HepG2 (cell line): ENCODE measurements at regions not wholly inside any gene's neighbourhood (a gene's known extent, or its start where the extent isn't known, plus 50 kb on each side); places are given as distances from the start of the nearest gene placed in this dataset.
A peak's percentile ranks its signal among the peaks of the same experiment; 100 is the strongest.

Source experiments
- AGO2 ChIP-seq: fragments of 200-400 bp; formaldehyde crosslinking; optimal IDR thresholded peaks from 2 replicates; pipeline ENCODE3; 2017; ENCODE audit warnings: mild to moderate bottlenecking, low read depth, low read length, moderate library complexity
- HNF4G ChIP-seq, 2 experiments: sonication (generic) in 1 of 2; formaldehyde crosslinking in 1 of 2; IDR thresholded peaks; 2 replicates each; pipeline versions ENCODE4 v1.4.0 to v1.6.1; 2011 to 2020; ENCODE audit warnings: borderline replicate concordance in 2 of 2, low read depth in 2 of 2, mild to moderate bottlenecking in 2 of 2, low read length in 1 of 2, missing genetic modification reagents in 1 of 2, moderate library complexity in 1 of 2
- MIER2 ChIP-seq: IDR thresholded peaks from 2 replicates; pipeline ENCODE4 v1.6.1; 2016; ENCODE audit warnings: missing biosample characterization, missing genetic modification reagents
- NFKB2 ChIP-seq: sonication (generic); formaldehyde crosslinking; IDR thresholded peaks from 2 replicates; pipeline ENCODE4 v1.4.0; 2020; ENCODE audit warnings: missing genetic modification reagents, borderline replicate concordance
- PHB2 ChIP-seq: fragments of 450-650 bp; IDR thresholded peaks from 2 replicates; pipeline ENCODE4 v1.6.1; 2018; ENCODE audit not compliant: partially characterized antibody
- PRPF4 ChIP-seq: fragments of 200-400 bp; formaldehyde crosslinking; IDR thresholded peaks from 2 replicates; pipeline ENCODE4 v1.6.1; 2016; ENCODE audit warnings: low read length, low read depth; ENCODE audit not compliant: poor library complexity, severe bottlenecking
- TBX3 ChIP-seq: fragments of 450-650 bp; IDR thresholded peaks from 2 replicates; pipeline ENCODE4 v1.6.1; 2017; ENCODE audit warnings: antibody characterized with exemption, mild to moderate bottlenecking, inconsistent platforms, borderline replicate concordance
- TP53 ChIP-seq: sonication (generic); formaldehyde crosslinking; conservative IDR thresholded peaks from 2 replicates; pipeline ENCODE4 v1.4.0; 2020; ENCODE audit warnings: missing genetic modification reagents
- ZFP1 ChIP-seq: IDR thresholded peaks from 2 replicates; pipeline ENCODE4 v1.6.1; 2016
- ZNF30 ChIP-seq: sonication (generic); formaldehyde crosslinking; IDR thresholded peaks from 2 replicates; pipeline ENCODE4 v1.5.0; 2020; ENCODE audit warnings: mild to moderate bottlenecking, missing genetic modification reagents
- ZNF546 ChIP-seq: sonication (generic); formaldehyde crosslinking; conservative IDR thresholded peaks from 2 replicates; pipeline ENCODE4 v1.8.1; 2023; ENCODE audit warnings: mild to moderate bottlenecking, missing genetic modification reagents
- ZNF614 ChIP-seq: IDR thresholded peaks from 2 replicates; pipeline ENCODE4 v1.6.1; 2018; ENCODE audit warnings: missing biosample characterization, missing genetic modification reagents, inconsistent platforms, borderline replicate concordance
- ZNF772 ChIP-seq: sonication (generic); formaldehyde crosslinking; IDR thresholded peaks from 2 replicates; pipeline ENCODE4 v1.5.0; 2020; ENCODE audit warnings: mild to moderate bottlenecking, missing genetic modification reagents
- ZNF850 ChIP-seq: sonication (generic); formaldehyde crosslinking; conservative IDR thresholded peaks from 2 replicates; pipeline ENCODE4 v1.9.0; 2021; ENCODE audit warnings: mild to moderate bottlenecking, missing genetic modification reagents
- TF ChIP-seq, protein P1 (sequence below): sonication (generic); formaldehyde crosslinking; IDR thresholded peaks from 2 replicates; pipeline ENCODE4 v1.8.0; 2022; ENCODE audit warnings: missing genetic modification reagents, mild to moderate bottlenecking, inconsistent platforms, borderline replicate concordance
- TF ChIP-seq, protein P2 (sequence below): sonication (generic); formaldehyde crosslinking; IDR thresholded peaks from 2 replicates; pipeline ENCODE4 v1.4.0; 2020; ENCODE audit warnings: missing genetic modification reagents, low read depth, mild to moderate bottlenecking, borderline replicate concordance
- TF ChIP-seq, protein P3 (sequence below): sonication (generic); formaldehyde crosslinking; IDR thresholded peaks from 2 replicates; pipeline ENCODE4 v1.4.0; 2020; ENCODE audit warnings: mild to moderate bottlenecking, missing genetic modification reagents
- TF ChIP-seq, protein P4 (sequence below): sonication (generic); formaldehyde crosslinking; IDR thresholded peaks from 2 replicates; pipeline ENCODE4 v1.4.0; 2020; ENCODE audit warnings: missing genetic modification reagents, borderline replicate concordance
- TF ChIP-seq, protein P5 (sequence below): IDR thresholded peaks from 2 replicates; pipeline ENCODE4 v1.6.1; 2018; ENCODE audit warnings: missing genetic modification reagents

DNA sequence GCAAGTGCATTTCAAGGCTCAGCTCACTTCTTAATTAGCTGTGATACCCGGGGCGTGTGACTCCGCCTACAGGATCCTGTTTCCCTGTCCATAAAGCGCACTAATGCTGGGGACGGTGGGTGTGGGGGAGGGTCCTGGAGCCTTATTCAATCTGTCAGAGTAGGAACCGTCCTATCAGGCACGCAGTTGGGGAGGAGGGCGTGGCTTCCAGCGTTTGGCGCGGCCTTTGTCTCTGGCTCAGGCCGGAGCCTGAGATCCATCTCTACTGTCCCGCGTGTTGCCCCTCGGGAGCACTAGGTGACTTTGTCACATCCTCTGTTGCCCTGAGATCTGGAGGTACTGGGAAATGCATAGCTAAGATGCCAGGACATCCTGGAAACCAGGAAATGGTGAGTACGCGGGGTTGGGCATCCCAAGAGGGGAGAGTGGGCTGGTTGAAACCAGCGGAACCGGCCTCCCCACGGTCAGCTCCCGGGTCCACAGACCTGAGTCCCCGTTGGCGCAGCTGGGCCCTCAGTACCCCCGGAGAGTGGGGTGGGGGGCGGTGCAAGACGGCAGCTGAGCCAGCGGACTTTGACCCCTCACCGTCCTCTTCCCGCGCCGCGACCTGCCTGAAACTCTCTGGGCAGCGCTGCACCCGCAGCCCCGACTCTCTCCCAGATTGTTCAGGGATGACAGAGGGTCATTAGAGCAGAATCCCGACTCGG lies 104.4 kb upstream of the ZNF92 start (continued):
- no peak for TF ChIP-seq MIER2 (CRISPR knock-in tag)
- TF ChIP-seq, protein P1, sequence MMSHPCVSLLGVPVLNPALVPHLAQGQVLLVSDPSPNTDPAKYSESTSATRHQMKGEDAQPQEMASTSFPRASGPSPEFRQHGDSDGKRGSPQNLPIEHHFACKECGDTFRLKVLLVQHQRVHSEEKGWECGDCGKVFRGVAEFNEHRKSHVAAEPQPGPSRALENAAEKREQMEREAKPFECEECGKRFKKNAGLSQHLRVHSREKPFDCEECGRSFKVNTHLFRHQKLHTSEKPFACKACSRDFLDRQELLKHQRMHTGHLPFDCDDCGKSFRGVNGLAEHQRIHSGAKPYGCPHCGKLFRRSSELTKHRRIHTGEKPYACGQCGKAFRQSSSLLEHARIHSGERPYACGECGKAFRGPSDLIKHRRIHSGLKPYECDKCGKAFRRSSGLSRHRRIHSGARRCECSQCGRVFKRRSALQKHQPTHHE (CRISPR knock-in tag), result no peak
- TF ChIP-seq PRPF4, result no peak
- TF ChIP-seq ZNF850 (CRISPR knock-in tag), result no peak
- no peak for TF ChIP-seq PHB2
- TF ChIP-seq AGO2, result no peak
- no peak for TF ChIP-seq ZNF546 (CRISPR knock-in tag)
- no peak for TF ChIP-seq ZNF30 (CRISPR knock-in tag)
- no peak for TF ChIP-seq ZFP1
- TF ChIP-seq, protein P2, sequence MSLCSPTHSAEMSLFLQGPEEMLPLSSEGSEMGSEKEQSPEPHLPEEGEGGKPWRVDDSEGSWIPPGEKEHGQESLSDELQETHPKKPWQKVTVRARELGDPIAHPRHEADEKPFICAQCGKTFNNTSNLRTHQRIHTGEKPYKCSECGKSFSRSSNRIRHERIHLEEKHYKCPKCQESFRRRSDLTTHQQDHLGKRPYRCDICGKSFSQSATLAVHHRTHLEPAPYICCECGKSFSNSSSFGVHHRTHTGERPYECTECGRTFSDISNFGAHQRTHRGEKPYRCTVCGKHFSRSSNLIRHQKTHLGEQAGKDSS, result no peak
- TF ChIP-seq, protein P3, sequence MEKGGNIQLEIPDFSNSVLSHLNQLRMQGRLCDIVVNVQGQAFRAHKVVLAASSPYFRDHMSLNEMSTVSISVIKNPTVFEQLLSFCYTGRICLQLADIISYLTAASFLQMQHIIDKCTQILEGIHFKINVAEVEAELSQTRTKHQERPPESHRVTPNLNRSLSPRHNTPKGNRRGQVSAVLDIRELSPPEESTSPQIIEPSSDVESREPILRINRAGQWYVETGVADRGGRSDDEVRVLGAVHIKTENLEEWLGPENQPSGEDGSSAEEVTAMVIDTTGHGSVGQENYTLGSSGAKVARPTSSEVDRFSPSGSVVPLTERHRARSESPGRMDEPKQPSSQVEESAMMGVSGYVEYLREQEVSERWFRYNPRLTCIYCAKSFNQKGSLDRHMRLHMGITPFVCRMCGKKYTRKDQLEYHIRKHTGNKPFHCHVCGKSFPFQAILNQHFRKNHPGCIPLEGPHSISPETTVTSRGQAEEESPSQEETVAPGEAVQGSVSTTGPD (CRISPR knock-in tag), result no peak
- TF ChIP-seq NFKB2, result peak; percentile 91; the same call in 1 of the 2 replicates
- TF ChIP-seq TBX3, result no peak
- peak; percentile 81 for TF ChIP-seq HNF4G (IDR thresholded peaks at IDR 0.05; ENCODE audit: borderline replicate concordance, low read depth, low read length)
- peak; percentile 77; the same call in 1 of the 2 replicates for TF ChIP-seq HNF4G (CRISPR knock-in tag; IDR thresholded peaks at IDR 0.05; ENCODE audit: borderline replicate concordance, low read depth)
- 0 out of 2 replicates have a peak, but pooled peaks have one; percentile 78 for TF ChIP-seq ZNF772 (CRISPR knock-in tag)
- TF ChIP-seq ZNF614 (CRISPR knock-in tag), result no peak
- no peak for TF ChIP-seq TP53 (CRISPR knock-in tag)
- TF ChIP-seq, protein P4, sequence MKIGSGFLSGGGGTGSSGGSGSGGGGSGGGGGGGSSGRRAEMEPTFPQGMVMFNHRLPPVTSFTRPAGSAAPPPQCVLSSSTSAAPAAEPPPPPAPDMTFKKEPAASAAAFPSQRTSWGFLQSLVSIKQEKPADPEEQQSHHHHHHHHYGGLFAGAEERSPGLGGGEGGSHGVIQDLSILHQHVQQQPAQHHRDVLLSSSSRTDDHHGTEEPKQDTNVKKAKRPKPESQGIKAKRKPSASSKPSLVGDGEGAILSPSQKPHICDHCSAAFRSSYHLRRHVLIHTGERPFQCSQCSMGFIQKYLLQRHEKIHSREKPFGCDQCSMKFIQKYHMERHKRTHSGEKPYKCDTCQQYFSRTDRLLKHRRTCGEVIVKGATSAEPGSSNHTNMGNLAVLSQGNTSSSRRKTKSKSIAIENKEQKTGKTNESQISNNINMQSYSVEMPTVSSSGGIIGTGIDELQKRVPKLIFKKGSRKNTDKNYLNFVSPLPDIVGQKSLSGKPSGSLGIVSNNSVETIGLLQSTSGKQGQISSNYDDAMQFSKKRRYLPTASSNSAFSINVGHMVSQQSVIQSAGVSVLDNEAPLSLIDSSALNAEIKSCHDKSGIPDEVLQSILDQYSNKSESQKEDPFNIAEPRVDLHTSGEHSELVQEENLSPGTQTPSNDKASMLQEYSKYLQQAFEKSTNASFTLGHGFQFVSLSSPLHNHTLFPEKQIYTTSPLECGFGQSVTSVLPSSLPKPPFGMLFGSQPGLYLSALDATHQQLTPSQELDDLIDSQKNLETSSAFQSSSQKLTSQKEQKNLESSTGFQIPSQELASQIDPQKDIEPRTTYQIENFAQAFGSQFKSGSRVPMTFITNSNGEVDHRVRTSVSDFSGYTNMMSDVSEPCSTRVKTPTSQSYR (CRISPR knock-in tag), result peak; percentile 62; the same call in 1 of the 2 replicates
- TF ChIP-seq, protein P5, sequence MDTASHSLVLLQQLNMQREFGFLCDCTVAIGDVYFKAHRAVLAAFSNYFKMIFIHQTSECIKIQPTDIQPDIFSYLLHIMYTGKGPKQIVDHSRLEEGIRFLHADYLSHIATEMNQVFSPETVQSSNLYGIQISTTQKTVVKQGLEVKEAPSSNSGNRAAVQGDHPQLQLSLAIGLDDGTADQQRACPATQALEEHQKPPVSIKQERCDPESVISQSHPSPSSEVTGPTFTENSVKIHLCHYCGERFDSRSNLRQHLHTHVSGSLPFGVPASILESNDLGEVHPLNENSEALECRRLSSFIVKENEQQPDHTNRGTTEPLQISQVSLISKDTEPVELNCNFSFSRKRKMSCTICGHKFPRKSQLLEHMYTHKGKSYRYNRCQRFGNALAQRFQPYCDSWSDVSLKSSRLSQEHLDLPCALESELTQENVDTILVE (CRISPR knock-in tag), result no peak
